ENCODE measurements at regions not wholly inside any gene's neighbourhood (a gene's known extent, or its start where the extent isn't known, plus 50 kb on each side); places are given as distances from the start of the nearest gene placed in this dataset.

- TF ChIP-seq, protein P1, sequence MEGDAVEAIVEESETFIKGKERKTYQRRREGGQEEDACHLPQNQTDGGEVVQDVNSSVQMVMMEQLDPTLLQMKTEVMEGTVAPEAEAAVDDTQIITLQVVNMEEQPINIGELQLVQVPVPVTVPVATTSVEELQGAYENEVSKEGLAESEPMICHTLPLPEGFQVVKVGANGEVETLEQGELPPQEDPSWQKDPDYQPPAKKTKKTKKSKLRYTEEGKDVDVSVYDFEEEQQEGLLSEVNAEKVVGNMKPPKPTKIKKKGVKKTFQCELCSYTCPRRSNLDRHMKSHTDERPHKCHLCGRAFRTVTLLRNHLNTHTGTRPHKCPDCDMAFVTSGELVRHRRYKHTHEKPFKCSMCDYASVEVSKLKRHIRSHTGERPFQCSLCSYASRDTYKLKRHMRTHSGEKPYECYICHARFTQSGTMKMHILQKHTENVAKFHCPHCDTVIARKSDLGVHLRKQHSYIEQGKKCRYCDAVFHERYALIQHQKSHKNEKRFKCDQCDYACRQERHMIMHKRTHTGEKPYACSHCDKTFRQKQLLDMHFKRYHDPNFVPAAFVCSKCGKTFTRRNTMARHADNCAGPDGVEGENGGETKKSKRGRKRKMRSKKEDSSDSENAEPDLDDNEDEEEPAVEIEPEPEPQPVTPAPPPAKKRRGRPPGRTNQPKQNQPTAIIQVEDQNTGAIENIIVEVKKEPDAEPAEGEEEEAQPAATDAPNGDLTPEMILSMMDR (IDR thresholded peaks at IDR 0.05), result no peak
- no peak for TF ChIP-seq ZFX (IDR thresholded peaks at IDR 0.05; ENCODE audit: borderline replicate concordance)
These were observed 167.9 kb upstream of the TAB2 start for GRCh38 chr6:149149653-149150052.
